MM.1S (cell line): ENCODE measurements at regions not wholly inside any gene's neighbourhood (a gene's known extent, or its start where the extent isn't known, plus 50 kb on each side); places are given as distances from the start of the nearest gene placed in this dataset.

Source experiments
- DNase-seq: peaks from one replicate; pipeline ENCODE4 v3.0.0-alpha.2; 2015
- H2AFZ ChIP-seq: fragments of 300-600 bp; sonication (generic); 2 replicates; pipeline ENCODE4 v1.6.0; 2016; ENCODE audit warnings: antibody characterized with exemption, low read length
- H3F3A ChIP-seq: fragments of 300-600 bp; sonication (generic); 2 replicates; pipeline ENCODE4 v1.6.1; 2016; ENCODE audit warnings: mild to moderate bottlenecking, antibody characterized with exemption, low read length, moderate library complexity, mixed read lengths; ENCODE audit not compliant: insufficient read depth
- H3K27ac ChIP-seq: fragments of 300-600 bp; sonication (generic); 2 replicates; pipeline ENCODE4 v1.5.1; 2016; ENCODE audit warnings: mild to moderate bottlenecking, low read length
- H3K27me3 ChIP-seq: fragments of 300-600 bp; sonication (generic); replicated peaks from 2 replicates; pipeline ENCODE4 v1.6.0; 2016; ENCODE audit warnings: low read length; ENCODE audit not compliant: insufficient read depth
- H3K36me3 ChIP-seq: fragments of 300-600 bp; sonication (generic); replicated peaks from 2 replicates; pipeline ENCODE4 v1.6.1; 2016; ENCODE audit warnings: mild to moderate bottlenecking, low read length, mixed read lengths; ENCODE audit not compliant: insufficient read depth
- H3K4me1 ChIP-seq: fragments of 300-600 bp; sonication (generic); 2 replicates; pipeline ENCODE4 v1.6.1; 2016; ENCODE audit warnings: low read length, mixed read lengths
- H3K4me2 ChIP-seq: fragments of 300-600 bp; sonication (generic); 2 replicates; pipeline ENCODE4 v1.6.0; 2016; ENCODE audit warnings: low read depth, low read length
- H3K4me3 ChIP-seq: fragments of 300-600 bp; sonication (generic); 2 replicates; pipeline ENCODE4 v1.5.1; 2016; ENCODE audit warnings: low read length, mixed read lengths
- H3K79me2 ChIP-seq: fragments of 300-600 bp; sonication (generic); 2 replicates; pipeline ENCODE4 v1.6.1; 2016; ENCODE audit warnings: mixed run types, low read length, mixed read lengths
- H3K9ac ChIP-seq: fragments of 300-600 bp; sonication (generic); 2 replicates; pipeline ENCODE4 v1.6.1; 2016; ENCODE audit warnings: low read length, mixed read lengths
- H3K9me2 ChIP-seq: fragments of 300-600 bp; sonication (generic); replicated peaks from 2 replicates; pipeline ENCODE4 v1.6.1; 2016; ENCODE audit warnings: mild to moderate bottlenecking, low read length, mixed read lengths; ENCODE audit not compliant: insufficient read depth
- H3K9me3 ChIP-seq: fragments of 300-600 bp; sonication (generic); replicated peaks from 2 replicates; pipeline ENCODE4 v1.6.1; 2016; ENCODE audit warnings: mild to moderate bottlenecking, low read length, mixed read lengths; ENCODE audit not compliant: insufficient read depth
- H4K20me1 ChIP-seq: fragments of 300-600 bp; sonication (generic); 2 replicates; pipeline ENCODE4 v1.6.1; 2016; ENCODE audit warnings: mild to moderate bottlenecking, low read length, moderate library complexity, mixed read lengths; ENCODE audit not compliant: insufficient read depth
- CTCF ChIP-seq: fragments of 300-600 bp; sonication (generic); IDR thresholded peaks from 2 replicates; pipeline ENCODE4 v1.5.1; 2016; ENCODE audit warnings: antibody characterized with exemption, low read length, mixed read lengths
- EZH2 ChIP-seq: fragments of 300-600 bp; sonication (generic); optimal IDR thresholded peaks from 2 replicates; pipeline ENCODE3; 2017; ENCODE audit warnings: low read depth, mild to moderate bottlenecking, antibody characterized with exemption, low read length, mixed read lengths
- EZH2phosphoT487 ChIP-seq: fragments of 300-600 bp; sonication (generic); IDR thresholded peaks from 2 replicates; pipeline ENCODE4 v1.6.1; 2018; ENCODE audit warnings: antibody characterized with exemption, low read length

- Histone ChIP-seq H3K9ac (no peak overlapping the region), H3K27ac (no peak overlapping the region), H3K4me2 (no peak overlapping the region), H2AFZ (0 out of 2 replicates have a peak overlapping the region, but pooled peaks have one; percentile 32), H3K9me2 (no peaks in the 10 kb centered on the region), H3F3A (no peaks in the 10 kb centered on the region), H3K4me3 (no peak overlapping the region), H4K20me1 (no peaks in the 10 kb centered on the region), H3K4me1 (no peaks in the 10 kb centered on the region), H3K79me2 (no peaks in the 10 kb centered on the region), H3K36me3 (no peaks in the 10 kb centered on the region), H3K9me3 (no peaks in the 10 kb centered on the region), H3K27me3 (no peaks in the 10 kb centered on the region)
- TF ChIP-seq CTCF, result peak; percentile 76
- TF ChIP-seq EZH2, result no peak
- no peak for TF ChIP-seq EZH2phosphoT487
- peak; percentile 70 for DNase-seq
Measured at GRCh38 chr5:163695830-163696578, 190.6 kb downstream of the MAT2B start.

- H3F3A ChIP-seq, result no peaks in the 10 kb centered on the region
- no peaks in the 10 kb centered on the region for H3K79me2 ChIP-seq
- H3K9me3 ChIP-seq, result no peaks in the 10 kb centered on the region
- H3K27ac ChIP-seq, result no peak overlapping the region
- no peaks in the 10 kb centered on the region for H4K20me1 ChIP-seq
- no peaks in the 10 kb centered on the region for H3K27me3 ChIP-seq
- no peak overlapping the region for H3K4me2 ChIP-seq
- H3K9me2 ChIP-seq, result no peaks in the 10 kb centered on the region
- H3K4me3 ChIP-seq, result no peak overlapping the region
- no peak overlapping the region for H3K9ac ChIP-seq
- DNase-seq, result no peak
- no peak for TF ChIP-seq EZH2phosphoT487
- TF ChIP-seq CTCF, result no peak
- TF ChIP-seq EZH2, result no peak
- no peaks in the 10 kb centered on the region for H3K4me1 ChIP-seq
- 0 out of 2 replicates have a peak overlapping the region, but pooled peaks have one; percentile 32 for H2AFZ ChIP-seq
- H3K36me3 ChIP-seq, result no peaks in the 10 kb centered on the region
Measured at GRCh38 chr5:163696579-163696887, 191.1 kb downstream of the MAT2B start.

GRCh38 chr5:163706053-163706771 lies 200.8 kb downstream of the MAT2B start:
- Histone ChIP-seq H3K79me2 (no peaks in the 10 kb centered on the region), H3K36me3 (no peaks in the 10 kb centered on the region), H3K4me3 (no peak overlapping the region), H3K27me3 (no peaks in the 10 kb centered on the region), H3K9ac (no peak overlapping the region), H2AFZ (no peak overlapping the region; the same call in 1 of the 2 replicates), H3F3A (no peaks in the 10 kb centered on the region), H3K9me3 (no peaks in the 10 kb centered on the region), H3K9me2 (no peaks in the 10 kb centered on the region), H4K20me1 (no peaks in the 10 kb centered on the region), H3K4me1 (no peaks in the 10 kb centered on the region), H3K27ac (no peak overlapping the region), H3K4me2 (no peak overlapping the region)
- TF ChIP-seq EZH2 (no peak), EZH2phosphoT487 (no peak), CTCF (no peak)
- no peak for DNase-seq
